ENCODE measurements at regions not wholly inside any gene's neighbourhood (a gene's known extent, or its start where the extent isn't known, plus 50 kb on each side); places are given as distances from the start of the nearest gene placed in this dataset.

GRCh38 chr1:37274938-37275631 lies 199.3 kb upstream of the ZC3H12A start:
- DNase-seq (ENCODE audit: low read depth), result no peak

DNA sequence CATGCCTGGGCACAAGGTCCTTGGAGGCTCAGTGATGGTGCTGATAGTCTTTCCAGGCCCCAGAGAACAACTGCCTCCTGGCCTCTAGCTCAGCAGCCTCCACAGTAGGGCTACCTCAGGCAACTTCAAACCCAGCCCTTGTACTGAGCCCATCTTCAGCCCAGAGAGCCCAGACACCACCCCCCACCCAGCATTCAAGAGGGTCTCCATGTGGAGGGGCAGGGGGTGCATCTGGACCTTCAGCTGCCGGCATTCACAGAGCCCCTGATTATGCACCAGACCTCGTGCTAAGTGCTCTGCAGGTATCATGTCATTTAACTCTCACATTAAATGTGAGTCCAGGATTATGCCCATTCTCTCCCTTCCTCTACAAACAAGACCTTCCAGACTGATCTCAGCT lies 197.0 kb upstream of the ZC3H12A start:
- DNase-seq (ENCODE audit: low read depth), result no peak

GRCh38 chr1:37281354-37281753 lies 193.0 kb upstream of the ZC3H12A start:
- DNase-seq (ENCODE audit: low read depth), result no peak

GRCh38 chr1:37282764-37283163 lies 191.6 kb upstream of the ZC3H12A start:
- no peak for DNase-seq (ENCODE audit: low read depth)

- no peak for DNase-seq (ENCODE audit: low read depth)
Observed at GRCh38 chr1:37284053-37284452, 190.3 kb upstream of the ZC3H12A start.

DNA sequence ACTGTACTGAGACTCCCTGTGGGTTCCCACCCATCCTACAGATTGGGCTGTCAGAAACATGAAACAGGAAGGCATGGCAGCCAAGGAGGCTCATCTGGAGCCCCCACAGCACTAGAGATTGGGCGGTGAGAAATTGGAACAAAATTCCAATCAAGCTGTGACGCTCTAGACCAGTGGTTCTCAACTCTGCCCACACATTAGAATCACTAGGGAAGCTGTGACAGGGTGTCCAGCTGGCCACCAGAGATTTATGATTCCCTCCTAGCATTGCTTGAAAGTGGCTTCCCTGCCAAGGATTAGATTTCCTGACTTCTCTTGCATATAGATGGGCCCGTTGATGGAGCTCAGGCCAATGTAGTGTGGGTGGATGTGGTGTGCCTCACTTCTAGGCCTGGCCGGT lies 187.5 kb upstream of the ZC3H12A start:
- no peak for DNase-seq (ENCODE audit: low read depth)

GRCh38 chr1:37288900-37289299 lies 185.5 kb upstream of the ZC3H12A start:
- no peak for DNase-seq (ENCODE audit: low read depth)

DNA sequence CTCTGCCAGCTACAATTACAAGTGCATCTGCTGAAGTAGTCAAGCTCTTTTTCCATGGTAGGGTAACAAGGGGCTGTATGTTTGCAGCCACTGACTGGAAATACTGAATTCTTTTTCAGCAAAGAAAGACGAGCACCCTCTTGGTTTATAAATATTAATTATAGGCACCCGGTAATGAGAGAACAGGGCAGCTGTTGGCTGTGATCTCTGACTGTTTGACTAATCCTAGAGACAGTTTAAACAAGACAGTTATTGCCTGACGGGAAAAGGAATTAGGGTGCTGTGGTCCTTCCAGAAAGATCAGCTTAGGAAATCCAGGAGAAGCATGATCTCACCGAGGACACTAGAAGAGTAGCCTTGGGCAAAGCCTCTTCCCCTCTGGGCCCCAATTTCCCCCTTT lies 183.7 kb upstream of the ZC3H12A start:
- no peak for DNase-seq (ENCODE audit: low read depth)

DNA sequence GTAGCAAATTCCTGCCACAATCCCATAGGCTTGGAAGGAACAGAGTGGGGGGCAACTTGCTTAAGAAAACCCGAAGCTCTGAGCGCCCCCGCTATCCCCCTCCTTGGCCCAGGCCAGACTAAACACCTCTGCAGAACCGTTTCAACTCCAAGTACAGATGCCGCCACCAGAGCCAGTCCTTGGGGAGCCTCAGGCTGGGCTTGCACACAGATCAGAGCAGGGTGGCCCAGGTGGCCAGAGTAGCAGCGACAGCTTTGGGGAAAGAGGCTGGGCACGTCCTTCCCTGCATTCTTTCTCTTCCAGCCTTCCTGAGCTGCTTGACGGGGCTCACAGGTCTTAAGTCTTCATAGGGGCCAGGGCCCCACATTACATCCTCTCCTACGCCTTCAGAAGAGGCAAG lies 181.6 kb upstream of the ZC3H12A start:
- DNase-seq (ENCODE audit: low read depth), result no peak

DNA sequence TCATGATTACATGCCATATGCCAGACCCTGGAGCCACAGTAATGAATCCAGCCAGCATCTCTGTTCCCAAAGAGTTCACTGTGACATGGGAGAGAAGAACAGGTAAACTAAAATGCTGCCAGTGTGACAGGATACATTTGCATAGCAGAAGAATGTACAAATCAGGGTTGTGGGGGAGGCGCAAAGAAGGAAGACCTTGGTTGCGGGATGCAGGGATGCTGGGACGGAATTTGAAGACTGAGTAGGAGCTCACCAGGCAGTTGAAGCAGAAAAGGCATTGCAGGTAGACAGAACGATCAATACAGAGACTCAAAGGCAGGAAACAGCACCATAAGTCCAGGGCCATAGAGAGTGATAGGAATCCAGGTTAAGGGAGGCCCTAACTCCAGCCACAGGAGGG lies 180.3 kb upstream of the ZC3H12A start:
- DNase-seq (ENCODE audit: low read depth), result no peak

DNA sequence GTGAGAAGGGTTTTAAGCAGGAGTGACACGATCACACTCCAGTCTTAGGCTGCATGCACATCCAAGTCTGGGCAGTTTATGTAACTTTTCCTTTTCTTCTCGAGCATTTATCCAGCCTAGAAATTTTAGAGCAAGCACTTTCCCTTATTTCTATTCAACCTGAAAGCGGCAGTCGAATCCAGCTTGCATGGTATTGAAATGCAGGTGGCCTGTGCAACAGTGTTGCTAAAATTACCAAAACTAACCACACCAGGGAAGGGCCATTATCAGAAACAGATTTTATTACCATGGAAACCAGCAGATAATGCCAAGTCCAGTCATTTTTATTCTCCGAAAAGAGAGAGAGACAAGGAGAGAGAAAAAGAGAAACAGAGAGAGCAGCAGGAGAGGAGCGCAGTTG lies 179.9 kb upstream of the ZC3H12A start:
- DNase-seq (ENCODE audit: low read depth), result no peak

DNA sequence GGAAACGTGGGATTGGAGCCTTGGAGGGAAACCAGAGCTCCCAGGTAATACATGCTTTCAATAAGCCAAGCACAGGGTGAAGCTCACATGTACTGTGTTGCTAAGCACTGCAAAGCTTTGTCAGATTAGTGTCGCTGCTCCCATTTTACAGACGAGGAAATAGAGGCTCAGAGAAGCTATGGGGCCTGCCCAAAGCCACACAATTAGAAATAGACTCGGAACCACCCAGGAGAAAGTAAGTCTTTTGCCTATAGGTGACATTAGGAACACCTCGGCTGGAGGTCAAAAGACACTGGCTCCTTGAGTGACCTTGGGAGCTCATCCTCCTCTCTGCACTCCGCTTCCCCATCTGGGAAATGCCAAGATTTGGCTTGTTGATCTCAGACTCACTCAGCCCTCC lies 175.6 kb upstream of the ZC3H12A start:
- no peak for DNase-seq (ENCODE audit: low read depth)

- DNase-seq (ENCODE audit: low read depth), result no peak
Observed at GRCh38 chr1:37299216-37299615, 175.2 kb upstream of the ZC3H12A start.

DNA sequence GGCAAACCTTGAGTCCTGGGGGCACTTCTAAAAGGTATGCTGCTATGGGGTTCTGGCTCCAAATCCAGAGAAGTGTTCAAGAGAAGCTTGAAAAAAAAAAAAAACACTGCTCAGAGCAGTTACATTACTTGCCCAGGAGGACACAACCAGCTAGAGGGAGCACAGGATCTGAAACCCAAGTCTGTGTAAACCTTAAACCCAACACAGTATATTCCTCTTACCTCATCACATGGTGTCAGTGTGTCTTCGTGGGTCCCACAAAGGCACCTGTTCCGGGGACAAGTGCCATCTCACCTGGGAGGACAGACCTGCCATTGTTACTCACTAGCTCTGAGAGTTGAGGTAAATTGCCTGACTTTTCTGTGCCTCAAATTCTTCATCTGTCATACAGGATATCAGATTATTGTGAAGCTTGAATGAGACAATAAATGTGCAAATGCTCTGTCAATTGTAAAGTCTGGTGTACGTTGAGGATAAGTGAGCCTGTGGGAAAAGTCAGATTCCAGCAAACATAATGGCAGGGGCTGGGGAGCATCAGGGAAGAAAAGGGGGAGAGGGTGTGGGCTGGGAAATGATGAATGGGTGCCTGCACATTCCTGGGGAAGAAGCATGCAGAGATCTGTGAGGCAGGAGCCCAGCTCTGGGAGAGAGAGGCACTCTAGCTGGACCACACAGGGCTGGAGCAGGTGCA lies 170.4 kb upstream of the ZC3H12A start:
- DNase-seq (ENCODE audit: low read depth), result no peak

- no peak for DNase-seq (ENCODE audit: low read depth)
Observed at GRCh38 chr1:37305108-37305507, 169.3 kb upstream of the ZC3H12A start.

- no peak for DNase-seq (ENCODE audit: low read depth)
Observed at GRCh38 chr1:37305841-37306240, 168.5 kb upstream of the ZC3H12A start.

DNA sequence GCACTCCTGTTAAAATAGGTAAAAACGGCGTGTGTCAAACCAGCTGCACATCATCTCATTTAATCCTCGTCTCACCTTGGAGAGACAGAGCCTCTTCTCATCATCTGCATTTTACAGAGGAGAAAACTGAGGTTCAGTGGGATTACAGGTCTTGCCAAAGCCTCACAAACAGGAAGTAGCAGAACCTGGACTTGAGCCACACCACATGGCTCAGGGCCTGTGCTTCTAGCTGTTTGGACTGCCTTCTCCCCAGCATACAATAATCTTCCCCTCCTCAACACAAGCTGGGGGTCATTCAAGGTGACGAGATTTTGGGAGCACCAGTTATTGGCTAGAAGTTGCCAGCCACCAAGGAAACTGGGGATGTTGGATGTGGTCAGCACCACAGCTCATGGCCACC lies 167.9 kb upstream of the ZC3H12A start:
- peak; percentile 5 for DNase-seq (ENCODE audit: low read depth)

DNA sequence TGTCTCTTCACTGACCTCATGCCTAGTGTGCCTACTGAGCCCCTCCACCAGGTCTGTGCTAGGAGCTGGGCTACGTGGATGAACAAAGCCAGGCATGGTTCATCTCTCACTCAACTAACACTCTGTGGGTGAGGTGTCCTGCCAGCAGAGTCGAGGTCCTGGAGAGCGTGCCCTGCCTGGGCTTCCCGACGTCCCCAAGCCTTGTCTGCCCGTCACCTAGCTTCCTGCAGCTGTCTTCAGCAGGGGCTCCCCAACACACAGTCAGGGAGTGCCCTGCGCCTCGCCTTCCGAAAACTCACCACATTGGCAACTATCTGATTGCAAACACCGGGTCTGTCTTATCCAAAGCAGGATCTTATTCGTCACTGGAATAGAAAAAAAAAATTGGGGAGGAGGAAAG lies 167.5 kb upstream of the ZC3H12A start:
- no peak for DNase-seq (ENCODE audit: low read depth)

DNA sequence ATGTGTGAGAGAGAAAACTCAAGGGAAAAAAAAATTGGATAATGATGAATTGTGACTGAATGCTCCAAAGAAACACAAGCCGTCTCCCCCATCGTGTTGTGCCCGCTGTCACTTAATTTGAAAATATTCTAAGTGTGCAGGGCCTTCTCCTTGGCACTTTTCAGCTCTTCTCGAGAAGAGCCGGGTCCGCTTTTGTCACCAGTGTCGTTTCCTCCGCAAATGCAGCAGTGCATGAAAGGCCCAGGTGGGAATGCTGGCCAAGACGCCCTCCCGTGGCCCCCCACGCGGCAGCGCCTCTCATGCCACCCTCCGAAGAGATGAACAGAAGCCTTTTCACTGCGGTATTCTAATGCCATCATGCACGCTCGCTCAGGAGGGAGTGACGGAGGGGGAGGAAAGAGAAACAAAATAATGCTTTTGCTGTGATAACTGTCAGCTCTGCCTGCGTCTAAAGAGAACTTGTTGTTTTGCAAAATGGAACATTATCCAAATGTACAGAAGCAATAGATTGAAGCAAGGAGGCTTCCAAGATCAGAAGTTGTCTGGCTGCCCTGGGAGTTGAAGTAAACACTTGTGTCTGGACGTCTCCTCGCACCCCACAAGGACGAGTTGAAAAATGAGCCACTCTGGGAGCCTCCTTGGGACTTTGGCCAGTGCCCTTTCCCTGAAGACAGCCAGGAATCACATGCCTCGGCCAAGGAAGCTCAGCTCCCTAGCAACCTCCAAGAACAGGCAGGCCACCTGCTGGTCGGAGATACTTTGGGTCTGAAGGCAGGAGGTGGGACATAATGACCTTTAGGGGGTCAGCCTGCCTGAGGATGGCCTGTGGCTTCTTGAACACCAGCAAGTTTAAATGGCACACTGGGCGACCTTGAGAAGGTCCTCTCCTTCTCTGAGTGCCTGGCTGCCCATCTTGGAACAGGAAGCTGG lies 166.1 kb upstream of the ZC3H12A start:
- no peak for DNase-seq (ENCODE audit: low read depth)

- DNase-seq (ENCODE audit: low read depth), result no peak
Observed at GRCh38 chr1:37309574-37309973, 164.8 kb upstream of the ZC3H12A start.

GRCh38 chr1:37310064-37310463 lies 164.3 kb upstream of the ZC3H12A start:
- no peak for DNase-seq (ENCODE audit: low read depth)

DNA sequence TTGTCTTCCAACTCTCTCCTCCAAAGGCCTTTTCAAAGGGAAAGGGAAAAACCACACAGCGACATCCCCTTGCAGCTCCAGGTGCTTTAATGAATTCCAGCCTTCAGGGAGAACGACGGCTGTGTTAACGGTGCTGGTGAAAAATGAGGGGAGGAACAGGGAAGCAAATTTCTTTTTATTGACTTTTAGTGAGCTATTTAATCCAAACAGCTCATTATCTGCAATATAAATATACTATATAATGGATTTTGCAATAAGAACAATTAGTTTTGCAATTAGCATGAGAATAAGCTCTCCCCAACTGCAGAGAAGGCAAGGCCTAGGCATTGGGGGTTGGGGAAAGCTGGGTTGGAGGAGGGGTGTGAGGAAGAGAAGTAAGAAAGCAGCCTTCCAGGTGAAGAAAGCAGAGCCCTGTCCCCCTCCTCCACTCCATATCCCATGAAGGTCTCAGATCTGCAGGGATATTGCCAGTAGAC lies 159.0 kb upstream of the ZC3H12A start:
- no peak for DNase-seq (ENCODE audit: low read depth)

All from M059J (cell line).